ENCODE measurements at regions not wholly inside any gene's neighbourhood (a gene's known extent, or its start where the extent isn't known, plus 50 kb on each side); places are given as distances from the start of the nearest gene placed in this dataset.

GRCh38 chr12:69036999-69037398 is 104.0 kb upstream of the CPM start:
- no peak for TF ChIP-seq CTCF (IDR thresholded peaks at IDR 0.05)
- no peak for TF ChIP-seq POLR2A (IDR thresholded peaks at IDR 0.05)

Measured in Peyer's patch (tissue), 4 donors.